BJ (cell line): ENCODE measurements at regions not wholly inside any gene's neighbourhood (a gene's known extent, or its start where the extent isn't known, plus 50 kb on each side); places are given as distances from the start of the nearest gene placed in this dataset.

ENCODE experiments used
- CTCF ChIA-PET: fragments of 350-600 bp; formaldehyde crosslinking; extraction: SDS; loops from one replicate; lab custom pipeline; 2021; ENCODE audit warnings: antibody characterized with exemption, inconsistent platforms; lab: Yijun Ruan, JAX
- POLR2A ChIA-PET: fragments of 300-600 bp; sonication (Branson Sonifier 250); formaldehyde crosslinking; extraction: SDS; loops from one replicate; lab custom pipeline; 2021; ENCODE audit warnings: antibody characterized with exemption; lab: Charles Lee
- DNase-seq: peaks from one replicate; pipeline ENCODE4 v3.0.0-alpha.2; 2011; ENCODE audit warnings: low read depth
- H3K27me3 ChIP-seq: 2 replicates; pipeline ENCODE4 v1.6.0; 2011; ENCODE audit warnings: low read length; ENCODE audit not compliant: control insufficient read depth, insufficient read depth
- H3K36me3 ChIP-seq: 2 replicates; pipeline ENCODE4 v1.5.1; 2011; ENCODE audit warnings: low read length; ENCODE audit not compliant: control insufficient read depth, insufficient read depth
- H3K4me3 ChIP-seq: 2 replicates; pipeline ENCODE4 v1.5.1; 2011; ENCODE audit warnings: low read depth, mild to moderate bottlenecking, control low read depth, low read length
- TF ChIP-seq, protein P1 (sequence below): IDR thresholded peaks from 2 replicates; pipeline ENCODE4 v1.5.1; 2011; ENCODE audit warnings: low read depth, mild to moderate bottlenecking, control low read depth, inconsistent platforms, low read length, moderate library complexity; ENCODE audit not compliant: insufficient read depth

DNA sequence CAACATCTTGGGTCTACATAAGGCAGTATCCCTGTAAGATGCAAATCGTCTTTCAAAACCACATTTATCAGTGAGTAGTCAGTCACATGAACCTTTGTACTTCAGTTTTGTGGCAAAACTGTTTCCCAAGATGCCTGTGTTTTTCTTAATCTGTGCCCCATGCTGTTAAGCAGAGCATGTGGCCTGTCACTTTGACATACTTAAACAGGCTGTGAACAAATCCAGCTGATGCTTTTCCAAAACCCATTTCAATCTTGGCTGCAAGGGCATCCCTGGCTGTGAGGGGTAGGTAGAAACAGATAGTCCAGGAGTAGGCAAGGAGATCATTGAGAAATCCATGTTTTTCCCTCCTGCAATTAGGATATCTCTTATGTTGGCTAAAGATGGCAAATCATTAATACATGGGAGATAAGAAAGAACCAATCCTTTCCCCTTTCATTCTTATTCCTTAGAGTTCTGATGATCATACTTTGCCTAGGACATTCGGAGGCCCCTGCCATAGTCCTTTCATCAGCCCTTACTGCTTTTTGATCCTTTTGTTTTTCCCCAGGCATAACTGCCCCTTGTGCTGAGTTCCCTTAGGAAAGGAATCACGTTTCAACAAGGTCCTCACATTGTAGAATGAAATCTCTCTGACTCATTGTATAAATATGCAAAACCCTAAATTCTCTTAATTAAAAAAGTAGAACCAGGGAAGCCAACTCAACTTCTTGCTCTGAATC, 121.1 kb upstream of the EEA1 start:
- no peaks in the 10 kb centered on the region for H3K27me3 ChIP-seq
- TF ChIP-seq, protein P1, sequence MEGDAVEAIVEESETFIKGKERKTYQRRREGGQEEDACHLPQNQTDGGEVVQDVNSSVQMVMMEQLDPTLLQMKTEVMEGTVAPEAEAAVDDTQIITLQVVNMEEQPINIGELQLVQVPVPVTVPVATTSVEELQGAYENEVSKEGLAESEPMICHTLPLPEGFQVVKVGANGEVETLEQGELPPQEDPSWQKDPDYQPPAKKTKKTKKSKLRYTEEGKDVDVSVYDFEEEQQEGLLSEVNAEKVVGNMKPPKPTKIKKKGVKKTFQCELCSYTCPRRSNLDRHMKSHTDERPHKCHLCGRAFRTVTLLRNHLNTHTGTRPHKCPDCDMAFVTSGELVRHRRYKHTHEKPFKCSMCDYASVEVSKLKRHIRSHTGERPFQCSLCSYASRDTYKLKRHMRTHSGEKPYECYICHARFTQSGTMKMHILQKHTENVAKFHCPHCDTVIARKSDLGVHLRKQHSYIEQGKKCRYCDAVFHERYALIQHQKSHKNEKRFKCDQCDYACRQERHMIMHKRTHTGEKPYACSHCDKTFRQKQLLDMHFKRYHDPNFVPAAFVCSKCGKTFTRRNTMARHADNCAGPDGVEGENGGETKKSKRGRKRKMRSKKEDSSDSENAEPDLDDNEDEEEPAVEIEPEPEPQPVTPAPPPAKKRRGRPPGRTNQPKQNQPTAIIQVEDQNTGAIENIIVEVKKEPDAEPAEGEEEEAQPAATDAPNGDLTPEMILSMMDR: no peak
- no peak for DNase-seq
- ChIA-PET POLR2A (no interaction called here), CTCF (no interaction called here)
- no peaks in the 10 kb centered on the region for H3K36me3 ChIP-seq
- H3K4me3 ChIP-seq: no peak overlapping the region

- ChIA-PET POLR2A (no interaction called here), CTCF (no interaction called here)
- Histone ChIP-seq H3K4me3 (no peak overlapping the region), H3K36me3 (no peaks in the 10 kb centered on the region), H3K27me3 (no peaks in the 10 kb centered on the region)
- no peak for DNase-seq
- TF ChIP-seq, protein P1: no peak
These were observed 121.6 kb upstream of the EEA1 start for GRCh38 chr12:93050748-93051081.

- CTCF ChIA-PET: no interaction called here
- no peaks in the 10 kb centered on the region for H3K27me3 ChIP-seq
- H3K4me3 ChIP-seq: no peak overlapping the region
- POLR2A ChIA-PET: no interaction called here
- DNase-seq: no peak
- TF ChIP-seq, protein P1: no peak
- no peaks in the 10 kb centered on the region for H3K36me3 ChIP-seq
These were observed 124.9 kb upstream of the EEA1 start for GRCh38 chr12:93054021-93054420.

GRCh38 chr12:93055221-93055620, 126.1 kb upstream of the EEA1 start:
- ChIA-PET POLR2A (no interaction called here), CTCF (no interaction called here)
- H3K27me3 ChIP-seq: no peaks in the 10 kb centered on the region
- DNase-seq: no peak
- no peaks in the 10 kb centered on the region for H3K36me3 ChIP-seq
- TF ChIP-seq, protein P1: no peak
- no peak overlapping the region for H3K4me3 ChIP-seq

- POLR2A ChIA-PET: no interaction called here
- TF ChIP-seq, protein P1: no peak
- Histone ChIP-seq H3K27me3 (peaks cover 1% of the 10 kb centered on the region; the same call in 1 of the 2 replicates), H3K4me3 (no peak overlapping the region), H3K36me3 (no peaks in the 10 kb centered on the region)
- CTCF ChIA-PET: no interaction called here
- no peak for DNase-seq
These were observed 128.0 kb upstream of the EEA1 start for GRCh38 chr12:93056971-93057535.
